HG03432 (cell line): ENCODE measurements at regions not wholly inside any gene's neighbourhood (a gene's known extent, or its start where the extent isn't known, plus 50 kb on each side); places are given as distances from the start of the nearest gene placed in this dataset.
A peak's percentile ranks its signal among the peaks of the same experiment; 100 is the strongest.

Experiments
- ATAC-seq: cut with Tn5 transposase; IDR thresholded peaks from one replicate; pipeline ENCODE4 v1.9.1; 2021; ENCODE audit warnings: mild to moderate bottlenecking, moderate library complexity; ENCODE audit not compliant: unreplicated experiment

- ATAC-seq: peak; percentile 71
These were observed 308.3 kb upstream of the SLC8A1 start for GRCh38 chr2:40760071-40760666.

- ATAC-seq: no peak
These were observed 321.4 kb upstream of the SLC8A1 start for GRCh38 chr2:40773291-40773690.

- no peak for ATAC-seq
These were observed 331.8 kb upstream of the SLC8A1 start for GRCh38 chr2:40783704-40784103.

- no peak for ATAC-seq
These were observed 334.7 kb upstream of the SLC8A1 start for GRCh38 chr2:40786636-40787035.

GRCh38 chr2:40797120-40797519 is 345.2 kb upstream of the SLC8A1 start:
- ATAC-seq: no peak

- no peak for ATAC-seq
These were observed 352.0 kb upstream of the SLC8A1 start for GRCh38 chr2:40803900-40804299.

GRCh38 chr2:40809156-40809555 is 357.3 kb upstream of the SLC8A1 start:
- no peak for ATAC-seq

- no peak for ATAC-seq
These were observed 362.7 kb upstream of the SLC8A1 start for GRCh38 chr2:40814616-40815015.

- ATAC-seq: no peak
These were observed 368.4 kb upstream of the SLC8A1 start for GRCh38 chr2:40820319-40820718.

GRCh38 chr2:40823478-40823877 is 371.6 kb upstream of the SLC8A1 start:
- no peak for ATAC-seq

- no peak for ATAC-seq
These were observed 372.4 kb upstream of the SLC8A1 start for GRCh38 chr2:40824278-40824677.

GRCh38 chr2:40827392-40827791 is 375.5 kb upstream of the SLC8A1 start:
- no peak for ATAC-seq

- ATAC-seq: no peak
These were observed 379.5 kb upstream of the SLC8A1 start for GRCh38 chr2:40831321-40831873.

GRCh38 chr2:40841856-40842255 is 390.0 kb upstream of the SLC8A1 start:
- ATAC-seq: no peak

- ATAC-seq: no peak
These were observed 392.7 kb upstream of the SLC8A1 start for GRCh38 chr2:40844353-40845277.

- ATAC-seq: peak; percentile 45
These were observed 399.8 kb upstream of the SLC8A1 start for GRCh38 chr2:40851661-40852060.

- ATAC-seq: no peak
These were observed 407.7 kb upstream of the SLC8A1 start for GRCh38 chr2:40859617-40860016.

- ATAC-seq: no peak
These were observed 415.9 kb upstream of the SLC8A1 start for GRCh38 chr2:40867829-40868228.

GRCh38 chr2:40872580-40872979 is 420.7 kb upstream of the SLC8A1 start:
- ATAC-seq: no peak

- no peak for ATAC-seq
These were observed 422.5 kb upstream of the SLC8A1 start for GRCh38 chr2:40874380-40874779.

GRCh38 chr2:40877734-40878288 is 425.9 kb upstream of the SLC8A1 start:
- no peak for ATAC-seq

- ATAC-seq: no peak
These were observed 427.4 kb upstream of the SLC8A1 start for GRCh38 chr2:40879305-40879704.
